ENCODE measurements at regions not wholly inside any gene's neighbourhood (a gene's known extent, or its start where the extent isn't known, plus 50 kb on each side); places are given as distances from the start of the nearest gene placed in this dataset.

- H3K4ac ChIP-seq (ENCODE audit: low read depth in 1 of 2, low read length in 2 of 2), result no peak overlapping the region
- H2BK15ac ChIP-seq (ENCODE audit: low read depth, poor library complexity, severe bottlenecking), result no peak overlapping the region
- H3K18ac ChIP-seq (ENCODE audit: low read depth in 1 of 2, low read length in 2 of 2), result no peak overlapping the region
- H3K27ac ChIP-seq (ENCODE audit: low read length, poor library complexity, severe bottlenecking), result no peak overlapping the region
- H4K91ac ChIP-seq (ENCODE audit: low read length), result no peak overlapping the region
- H2BK12ac ChIP-seq (ENCODE audit: low read length in 2 of 2), result no peak overlapping the region
- H2BK120ac ChIP-seq (ENCODE audit: low read depth, low read length), result no peak overlapping the region
- no peak overlapping the region for H2AK5ac ChIP-seq (ENCODE audit: low read length, severe bottlenecking)
- no peak overlapping the region for H2BK5ac ChIP-seq (ENCODE audit: low read depth, low read length, poor library complexity, severe bottlenecking)
- 100% methylated on average over 1 of the region's 2 CpGs for WGBS
- H3K36me3 ChIP-seq (ENCODE audit: control insufficient read depth in 1 of 2, insufficient read depth in 2 of 2, low read depth in 1 of 2, low read length in 2 of 2), result no peaks in the 10 kb centered on the region
- H3K9ac ChIP-seq (ENCODE audit: low read length), result no peak overlapping the region
- no peaks in the 10 kb centered on the region for H3K27me3 ChIP-seq (ENCODE audit: control insufficient read depth in 1 of 2, insufficient read depth in 1 of 2, low read length in 2 of 2)
- no peak overlapping the region for H4K8ac ChIP-seq (ENCODE audit: low read length)
- H3K9me3 ChIP-seq (ENCODE audit: control insufficient read depth, low read length), result no peaks in the 10 kb centered on the region
- H2AFZ ChIP-seq (ENCODE audit: low read depth, low read length), result no peak overlapping the region
- no peak for DNase-seq
- H3K14ac ChIP-seq (ENCODE audit: low read length in 2 of 2), result no peak overlapping the region
- H3K4me3 ChIP-seq (ENCODE audit: insufficient read depth in 1 of 2, low read depth in 1 of 2, low read length in 2 of 2), result no peak overlapping the region
- no peak overlapping the region for H3K23ac ChIP-seq (ENCODE audit: low read length in 2 of 2)
- no peaks in the 10 kb centered on the region for H3K4me1 ChIP-seq (ENCODE audit: control insufficient read depth, insufficient read depth, low read depth, low read length)
- H3K79me1 ChIP-seq (replicated peaks; ENCODE audit: low read length, poor library complexity, severe bottlenecking), result no peaks in the 10 kb centered on the region
- H3K4me2 ChIP-seq (ENCODE audit: low read length, poor library complexity, severe bottlenecking), result no peak overlapping the region
Observed at GRCh38 chr15:36325206-36325605, 254.2 kb upstream of the CDIN1 start.

GRCh38 chr15:36329592-36329991 is 249.8 kb upstream of the CDIN1 start:
- Histone ChIP-seq H4K8ac (ENCODE audit: low read length) (no peak overlapping the region), H2AK5ac (ENCODE audit: low read length, severe bottlenecking) (no peak overlapping the region), H3K23ac (ENCODE audit: low read length in 2 of 2) (no peak overlapping the region), H3K14ac (ENCODE audit: low read length in 2 of 2) (no peak overlapping the region), H2AFZ (ENCODE audit: low read depth, low read length) (no peak overlapping the region), H2BK120ac (ENCODE audit: low read depth, low read length) (no peak overlapping the region), H2BK15ac (ENCODE audit: low read depth, poor library complexity, severe bottlenecking) (no peak overlapping the region), H2BK5ac (ENCODE audit: low read depth, low read length, poor library complexity, severe bottlenecking) (no peak overlapping the region), H2BK12ac (ENCODE audit: low read length in 2 of 2) (no peak overlapping the region), H3K9ac (ENCODE audit: low read length) (no peak overlapping the region), H3K36me3 (ENCODE audit: control insufficient read depth in 1 of 2, insufficient read depth in 2 of 2, low read depth in 1 of 2, low read length in 2 of 2) (no peaks in the 10 kb centered on the region), H3K27ac (ENCODE audit: low read length, poor library complexity, severe bottlenecking) (no peak overlapping the region), H3K4ac (ENCODE audit: low read depth in 1 of 2, low read length in 2 of 2) (no peak overlapping the region), H3K18ac (ENCODE audit: low read depth in 1 of 2, low read length in 2 of 2) (no peak overlapping the region), H3K79me1 (replicated peaks; ENCODE audit: low read length, poor library complexity, severe bottlenecking) (no peaks in the 10 kb centered on the region), H3K27me3 (ENCODE audit: control insufficient read depth in 1 of 2, insufficient read depth in 1 of 2, low read length in 2 of 2) (no peaks in the 10 kb centered on the region), H3K9me3 (ENCODE audit: control insufficient read depth, low read length) (no peaks in the 10 kb centered on the region), H4K91ac (ENCODE audit: low read length) (no peak overlapping the region), H3K4me2 (ENCODE audit: low read length, poor library complexity, severe bottlenecking) (no peak overlapping the region), H3K4me3 (ENCODE audit: insufficient read depth in 1 of 2, low read depth in 1 of 2, low read length in 2 of 2) (no peak overlapping the region), H3K4me1 (ENCODE audit: control insufficient read depth, insufficient read depth, low read depth, low read length) (no peaks in the 10 kb centered on the region)
- DNase-seq, result no peak
- 96% methylated on average over 8 of the region's 9 CpGs for WGBS

GRCh38 chr15:36330598-36330997 is 248.8 kb upstream of the CDIN1 start:
- H2BK12ac ChIP-seq (ENCODE audit: low read length in 2 of 2), result peak overlapping the region in 1 of 2 experiments; percentile 2
- 100% methylated on average over 3 of the region's 3 CpGs for WGBS

GRCh38 chr15:36331531-36332275 is 247.7 kb upstream of the CDIN1 start:
- Histone ChIP-seq H3K4ac (ENCODE audit: low read depth in 1 of 2, low read length in 2 of 2) (no peak overlapping the region), H2BK12ac (ENCODE audit: low read length in 2 of 2) (peak overlapping the region in 1 of 2 experiments; percentile 56), H4K91ac (ENCODE audit: low read length) (no peak overlapping the region), H2BK120ac (ENCODE audit: low read depth, low read length) (no peak overlapping the region), H4K8ac (ENCODE audit: low read length) (no peak overlapping the region), H3K27ac (ENCODE audit: low read length, poor library complexity, severe bottlenecking) (no peak overlapping the region), H3K23ac (ENCODE audit: low read length in 2 of 2) (no peak overlapping the region), H3K4me1 (ENCODE audit: control insufficient read depth, insufficient read depth, low read depth, low read length) (no peaks in the 10 kb centered on the region), H2BK15ac (ENCODE audit: low read depth, poor library complexity, severe bottlenecking) (no peak overlapping the region), H2AK5ac (ENCODE audit: low read length, severe bottlenecking) (no peak overlapping the region), H3K9me3 (ENCODE audit: control insufficient read depth, low read length) (no peaks in the 10 kb centered on the region), H2BK5ac (ENCODE audit: low read depth, low read length, poor library complexity, severe bottlenecking) (no peak overlapping the region), H3K9ac (ENCODE audit: low read length) (peak overlapping the region; percentile 78), H3K79me1 (replicated peaks; ENCODE audit: low read length, poor library complexity, severe bottlenecking) (no peaks in the 10 kb centered on the region), H3K4me3 (ENCODE audit: insufficient read depth in 1 of 2, low read depth in 1 of 2, low read length in 2 of 2) (peak overlapping the region in 1 of 2 experiments; percentile 58), H2AFZ (ENCODE audit: low read depth, low read length) (no peak overlapping the region), H3K4me2 (ENCODE audit: low read length, poor library complexity, severe bottlenecking) (no peak overlapping the region), H3K27me3 (ENCODE audit: control insufficient read depth in 1 of 2, insufficient read depth in 1 of 2, low read length in 2 of 2) (no peaks in the 10 kb centered on the region), H3K36me3 (ENCODE audit: control insufficient read depth in 1 of 2, insufficient read depth in 2 of 2, low read depth in 1 of 2, low read length in 2 of 2) (no peaks in the 10 kb centered on the region), H3K14ac (ENCODE audit: low read length in 2 of 2) (no peak overlapping the region), H3K18ac (ENCODE audit: low read depth in 1 of 2, low read length in 2 of 2) (no peak overlapping the region)
- peak; percentile 45 for DNase-seq
- WGBS, result 95% methylated on average over 2 of the region's 6 CpGs

More at GRCh38 chr15:36330598-36330997, 248.8 kb upstream of the CDIN1 start:
- Histone ChIP-seq H2BK5ac (ENCODE audit: low read depth, low read length, poor library complexity, severe bottlenecking) (no peak overlapping the region), H2BK120ac (ENCODE audit: low read depth, low read length) (no peak overlapping the region), H3K27me3 (ENCODE audit: control insufficient read depth in 1 of 2, insufficient read depth in 1 of 2, low read length in 2 of 2) (no peaks in the 10 kb centered on the region), H3K36me3 (ENCODE audit: control insufficient read depth in 1 of 2, insufficient read depth in 2 of 2, low read depth in 1 of 2, low read length in 2 of 2) (no peaks in the 10 kb centered on the region), H3K23ac (ENCODE audit: low read length in 2 of 2) (no peak overlapping the region), H3K4me3 (ENCODE audit: insufficient read depth in 1 of 2, low read depth in 1 of 2, low read length in 2 of 2) (no peak overlapping the region), H3K14ac (ENCODE audit: low read length in 2 of 2) (no peak overlapping the region), H4K91ac (ENCODE audit: low read length) (no peak overlapping the region), H3K79me1 (replicated peaks; ENCODE audit: low read length, poor library complexity, severe bottlenecking) (no peaks in the 10 kb centered on the region), H3K9me3 (ENCODE audit: control insufficient read depth, low read length) (no peaks in the 10 kb centered on the region), H2BK15ac (ENCODE audit: low read depth, poor library complexity, severe bottlenecking) (no peak overlapping the region), H4K8ac (ENCODE audit: low read length) (no peak overlapping the region), H3K4ac (ENCODE audit: low read depth in 1 of 2, low read length in 2 of 2) (no peak overlapping the region), H3K18ac (ENCODE audit: low read depth in 1 of 2, low read length in 2 of 2) (peak overlapping the region in 1 of 2 experiments; percentile 16), H3K27ac (ENCODE audit: low read length, poor library complexity, severe bottlenecking) (no peak overlapping the region), H3K4me1 (ENCODE audit: control insufficient read depth, insufficient read depth, low read depth, low read length) (no peaks in the 10 kb centered on the region), H3K9ac (ENCODE audit: low read length) (no peak overlapping the region), H2AK5ac (ENCODE audit: low read length, severe bottlenecking) (no peak overlapping the region), H2AFZ (ENCODE audit: low read depth, low read length) (no peak overlapping the region), H3K4me2 (ENCODE audit: low read length, poor library complexity, severe bottlenecking) (no peak overlapping the region)
- DNase-seq, result no peak
